Peyer's patch (tissue), 4 donors: ENCODE measurements at regions not wholly inside any gene's neighbourhood (a gene's known extent, or its start where the extent isn't known, plus 50 kb on each side); places are given as distances from the start of the nearest gene placed in this dataset.

Experiments used
- POLR2A ChIP-seq, 2 donors: fragments of 450-650 bp; IDR thresholded peaks; one replicate each; pipeline ENCODE4 v1.5.1; 2017; ENCODE audit warnings: antibody characterized with exemption in 2 of 2, mild to moderate bottlenecking in 2 of 2, moderate library complexity in 2 of 2
- TF ChIP-seq, protein P1 (sequence below), 6 experiments: fragments of 450-650 bp in 4 of 6; fragments of 200-600 bp in 2 of 6; sonication (generic) in 1 of 6; IDR thresholded peaks; one replicate each; pipeline ENCODE4 v1.5.1; 2017 to 2019; ENCODE audit warnings: antibody characterized with exemption in 6 of 6, mild to moderate bottlenecking in 3 of 6, moderate library complexity in 1 of 6

DNA sequence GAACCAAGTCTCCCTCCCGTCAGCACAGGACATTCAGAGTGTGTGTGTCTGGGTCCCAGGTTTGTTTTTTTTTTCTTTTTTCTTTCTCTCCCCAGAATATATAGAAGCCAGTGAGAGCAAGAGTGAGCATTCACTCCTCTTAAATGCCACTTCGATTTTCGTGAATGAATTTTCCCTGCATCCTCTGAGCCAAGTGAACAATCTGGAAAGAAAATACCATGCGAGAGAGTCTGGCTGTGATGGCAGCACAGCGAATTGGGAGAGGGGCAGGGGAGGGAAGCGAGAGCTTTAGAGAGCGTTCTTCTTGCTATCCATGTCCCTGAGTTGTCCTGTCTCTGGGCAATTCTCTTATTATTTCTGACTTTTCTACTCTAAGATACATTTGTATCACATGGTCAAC is 76.0 kb upstream of the RAB3GAP2 start:
- TF ChIP-seq, protein P1, sequence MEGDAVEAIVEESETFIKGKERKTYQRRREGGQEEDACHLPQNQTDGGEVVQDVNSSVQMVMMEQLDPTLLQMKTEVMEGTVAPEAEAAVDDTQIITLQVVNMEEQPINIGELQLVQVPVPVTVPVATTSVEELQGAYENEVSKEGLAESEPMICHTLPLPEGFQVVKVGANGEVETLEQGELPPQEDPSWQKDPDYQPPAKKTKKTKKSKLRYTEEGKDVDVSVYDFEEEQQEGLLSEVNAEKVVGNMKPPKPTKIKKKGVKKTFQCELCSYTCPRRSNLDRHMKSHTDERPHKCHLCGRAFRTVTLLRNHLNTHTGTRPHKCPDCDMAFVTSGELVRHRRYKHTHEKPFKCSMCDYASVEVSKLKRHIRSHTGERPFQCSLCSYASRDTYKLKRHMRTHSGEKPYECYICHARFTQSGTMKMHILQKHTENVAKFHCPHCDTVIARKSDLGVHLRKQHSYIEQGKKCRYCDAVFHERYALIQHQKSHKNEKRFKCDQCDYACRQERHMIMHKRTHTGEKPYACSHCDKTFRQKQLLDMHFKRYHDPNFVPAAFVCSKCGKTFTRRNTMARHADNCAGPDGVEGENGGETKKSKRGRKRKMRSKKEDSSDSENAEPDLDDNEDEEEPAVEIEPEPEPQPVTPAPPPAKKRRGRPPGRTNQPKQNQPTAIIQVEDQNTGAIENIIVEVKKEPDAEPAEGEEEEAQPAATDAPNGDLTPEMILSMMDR (IDR thresholded peaks at IDR 0.05) = no peak
- TF ChIP-seq POLR2A (IDR thresholded peaks at IDR 0.05) = no peak
